GM23338 (cell line): ENCODE measurements at regions not wholly inside any gene's neighbourhood (a gene's known extent, or its start where the extent isn't known, plus 50 kb on each side); places are given as distances from the start of the nearest gene placed in this dataset.

Source experiments
- ATAC-seq: fragments of 200-7000 bp; cut with Tn5 transposase; 3 replicates; pipeline ENCODE4 v1.9.1; 2020
- DNase-seq: peaks from one replicate; pipeline ENCODE4 v3.0.0-alpha.2; 2015; ENCODE audit warnings: low spot score
- H2AFZ ChIP-seq: fragments of 200-600 bp; sonication (generic); 2 replicates; pipeline ENCODE4 v1.8.0; 2016; ENCODE audit warnings: antibody characterized with exemption, mild to moderate bottlenecking, moderate library complexity
- H3F3A ChIP-seq: fragments of 200-600 bp; sonication (generic); replicated peaks from 2 replicates; pipeline ENCODE4 v1.8.0; 2017; ENCODE audit warnings: antibody characterized with exemption, mixed run types, low read depth
- H3K27ac ChIP-seq: fragments of 200-600 bp; sonication (generic); 2 replicates; pipeline ENCODE4 v1.6.1; 2016; ENCODE audit warnings: low read depth
- H3K27me3 ChIP-seq: fragments of 200-600 bp; sonication (generic); 2 replicates; pipeline ENCODE4 v1.8.0; 2016; ENCODE audit warnings: mild to moderate bottlenecking, mixed run types, moderate library complexity; ENCODE audit not compliant: insufficient read depth
- H3K36me3 ChIP-seq: fragments of 200-600 bp; sonication (generic); 2 replicates; pipeline ENCODE4 v1.8.0; 2016; ENCODE audit warnings: mild to moderate bottlenecking; ENCODE audit not compliant: insufficient read depth
- H3K4me1 ChIP-seq: fragments of 200-600 bp; sonication (generic); 2 replicates; pipeline ENCODE4 v1.8.0; 2016; ENCODE audit warnings: mild to moderate bottlenecking, moderate library complexity; ENCODE audit not compliant: insufficient read depth
- H3K4me2 ChIP-seq: fragments of 200-600 bp; sonication (generic); 2 replicates; pipeline ENCODE4 v1.7.1; 2017; ENCODE audit warnings: mixed run types
- H3K4me3 ChIP-seq: fragments of 200-600 bp; sonication (generic); 2 replicates; pipeline ENCODE4 v1.6.1; 2016; ENCODE audit warnings: mixed run types
- H3K79me2 ChIP-seq: fragments of 200-600 bp; sonication (generic); replicated peaks from 2 replicates; pipeline ENCODE4 v1.8.0; 2017; ENCODE audit warnings: mild to moderate bottlenecking; ENCODE audit not compliant: insufficient read depth
- H3K9me2 ChIP-seq: fragments of 200-600 bp; sonication (generic); 2 replicates; pipeline ENCODE4 v1.8.0; 2017; ENCODE audit not compliant: insufficient read depth
- H4K20me1 ChIP-seq: fragments of 200-600 bp; sonication (generic); replicated peaks from 2 replicates; pipeline ENCODE4 v1.8.0; 2017; ENCODE audit warnings: mild to moderate bottlenecking; ENCODE audit not compliant: insufficient read depth
- H3K27ac Mint-ChIP-seq: 2 replicates; pipeline ENCODE4 v1.8.0; 2020; ENCODE audit warnings: inconsistent platforms, mild to moderate bottlenecking, moderate library complexity, mixed read lengths
- H3K27me3 Mint-ChIP-seq: 3 replicates; pipeline ENCODE4 v1.8.0; 2022; ENCODE audit warnings: low read depth, mild to moderate bottlenecking, moderate library complexity, mixed read lengths, inconsistent platforms; ENCODE audit not compliant: insufficient read depth, poor library complexity
- H3K36me3 Mint-ChIP-seq: 3 replicates; pipeline ENCODE4 v1.8.0; 2021; ENCODE audit warnings: low read depth, mild to moderate bottlenecking, inconsistent platforms, moderate library complexity, mixed read lengths
- H3K4me1 Mint-ChIP-seq: 3 replicates; pipeline ENCODE4 v1.8.0; 2020; ENCODE audit warnings: mild to moderate bottlenecking, inconsistent platforms, mixed read lengths
- H3K4me3 Mint-ChIP-seq: 3 replicates; pipeline ENCODE4 v1.8.0; 2021; ENCODE audit warnings: moderate library complexity, mild to moderate bottlenecking, inconsistent platforms, mixed read lengths
- H3K9me3 Mint-ChIP-seq: 3 replicates; pipeline ENCODE4 v1.8.0; 2020; ENCODE audit warnings: moderate library complexity, mild to moderate bottlenecking, inconsistent platforms, mixed read lengths
- CREB1 ChIP-seq: fragments of 250-450 bp; sonication (Bioruptor Pico); IDR thresholded peaks from 2 replicates; pipeline ENCODE4 v1.5.0; 2020; ENCODE audit warnings: low read depth, mild to moderate bottlenecking, moderate library complexity
- CTCF ChIP-seq, 2 experiments: fragments of 200-600 bp in 1 of 2; sonication (generic) in 1 of 2; conservative IDR thresholded peaks; 2 replicates each; pipeline versions ENCODE4 v1.5.1 to v1.6.1; 2016 to 2017; ENCODE audit warnings: antibody characterized with exemption in 2 of 2, low read depth in 2 of 2, mild to moderate bottlenecking in 2 of 2, moderate library complexity in 1 of 2
- EZH2 ChIP-seq: fragments of 200-600 bp; sonication (generic); IDR thresholded peaks from one replicate; pipeline ENCODE4 v1.8.0; 2017; ENCODE audit warnings: antibody characterized with exemption, mild to moderate bottlenecking, low read depth; ENCODE audit not compliant: unreplicated experiment
- EZH2phosphoT487 ChIP-seq: fragments of 200-600 bp; sonication (generic); IDR thresholded peaks from one replicate; pipeline ENCODE4 v1.8.1; 2018; ENCODE audit warnings: antibody characterized with exemption; ENCODE audit not compliant: unreplicated experiment
- JUNB ChIP-seq: IDR thresholded peaks from one replicate; pipeline ENCODE4 v1.6.1; 2016; ENCODE audit warnings: antibody characterized with exemption; ENCODE audit not compliant: unreplicated experiment
- NANOG ChIP-seq: IDR thresholded peaks from 2 replicates; pipeline ENCODE4 v1.6.1; 2016; ENCODE audit warnings: antibody characterized with exemption, borderline replicate concordance
- POLR2AphosphoS5 ChIP-seq: IDR thresholded peaks from 2 replicates; pipeline ENCODE4 v1.6.1; 2016; ENCODE audit warnings: antibody characterized with exemption, low read depth
- REST ChIP-seq: IDR thresholded peaks from one replicate; pipeline ENCODE4 v1.6.1; 2018; ENCODE audit warnings: antibody characterized with exemption; ENCODE audit not compliant: unreplicated experiment
- ZNF114 ChIP-seq: fragments of 250-450 bp; sonication (Bioruptor Pico); IDR thresholded peaks from 2 replicates; pipeline ENCODE4 v1.5.0; 2020; ENCODE audit warnings: mild to moderate bottlenecking, moderate library complexity
- ZNF462 ChIP-seq: fragments of 250-450 bp; sonication (Bioruptor Pico); IDR thresholded peaks from 2 replicates; pipeline ENCODE4 v1.5.0; 2020; ENCODE audit warnings: mild to moderate bottlenecking, moderate library complexity

GRCh38 chr10:9825491-9826018 lies 1192.1 kb upstream of the CELF2 start:
- no peak overlapping the region for H3K4me3 Mint-ChIP-seq
- peak overlapping the region; percentile 94 for H2AFZ ChIP-seq
- no peaks in the 10 kb centered on the region for H3K27me3 Mint-ChIP-seq
- no peak overlapping the region for H3K4me3 ChIP-seq
- H3K36me3 Mint-ChIP-seq: no peaks in the 10 kb centered on the region
- H3K9me3 Mint-ChIP-seq: no peaks in the 10 kb centered on the region
- H3K36me3 ChIP-seq: no peaks in the 10 kb centered on the region
- no peak overlapping the region for H3K4me2 ChIP-seq
- peaks cover 5% of the 10 kb centered on the region for H3K4me1 Mint-ChIP-seq
- H3K27ac ChIP-seq: no peak overlapping the region
- DNase-seq: peak; percentile 3
- ATAC-seq: no peak; the same call in 2 of the 3 replicates
- H3F3A ChIP-seq: no peaks in the 10 kb centered on the region
- H3K9me2 ChIP-seq: no peaks in the 10 kb centered on the region
- H4K20me1 ChIP-seq: no peaks in the 10 kb centered on the region
- H3K4me1 ChIP-seq: no peaks in the 10 kb centered on the region
- TF ChIP-seq ZNF114 (CRISPR knock-in tag) (no peak), JUNB (no peak), NANOG (no peak), EZH2phosphoT487 (no peak), POLR2AphosphoS5 (no peak), ZNF462 (CRISPR knock-in tag) (no peak)
- no peaks in the 10 kb centered on the region for H3K27me3 ChIP-seq
- 0 out of 2 replicates have a peak overlapping the region, but pooled peaks have one; percentile 51 for H3K27ac Mint-ChIP-seq
- no peaks in the 10 kb centered on the region for H3K79me2 ChIP-seq

- Histone ChIP-seq H3K36me3 (no peaks in the 10 kb centered on the region), H2AFZ (no peak overlapping the region), H3K4me3 (no peak overlapping the region), H3K27me3 (no peaks in the 10 kb centered on the region), H3F3A (no peaks in the 10 kb centered on the region), H3K4me2 (no peak overlapping the region), H3K9me2 (no peaks in the 10 kb centered on the region), H3K27ac (no peak overlapping the region), H3K4me1 (no peaks in the 10 kb centered on the region), H3K79me2 (no peaks in the 10 kb centered on the region), H4K20me1 (no peaks in the 10 kb centered on the region)
- H3K4me3 Mint-ChIP-seq: no peak overlapping the region
- no peak for ATAC-seq
- H3K9me3 Mint-ChIP-seq: no peaks in the 10 kb centered on the region
- H3K27ac Mint-ChIP-seq: no peak overlapping the region
- H3K4me1 Mint-ChIP-seq: peaks cover 5% of the 10 kb centered on the region
- no peaks in the 10 kb centered on the region for H3K36me3 Mint-ChIP-seq
- no peaks in the 10 kb centered on the region for H3K27me3 Mint-ChIP-seq
- DNase-seq: no peak
- TF ChIP-seq CTCF (conservative IDR thresholded peaks at IDR 0.05; ENCODE audit: low read depth in 2 of 2) (no peak), NANOG (no peak), ZNF114 (CRISPR knock-in tag) (no peak), EZH2 (no peak), REST (no peak), CREB1 (CRISPR knock-in tag) (no peak)
These were observed 1189.6 kb upstream of the CELF2 start for GRCh38 chr10:9828110-9828509.
